ENCODE measurements at regions not wholly inside any gene's neighbourhood (a gene's known extent, or its start where the extent isn't known, plus 50 kb on each side); places are given as distances from the start of the nearest gene placed in this dataset.
"Not testable (repeated sequence)": the region's sequence is repeated elsewhere in the genome, so short reads cannot be mapped to it uniquely, and the experiment has no call there.

DNA sequence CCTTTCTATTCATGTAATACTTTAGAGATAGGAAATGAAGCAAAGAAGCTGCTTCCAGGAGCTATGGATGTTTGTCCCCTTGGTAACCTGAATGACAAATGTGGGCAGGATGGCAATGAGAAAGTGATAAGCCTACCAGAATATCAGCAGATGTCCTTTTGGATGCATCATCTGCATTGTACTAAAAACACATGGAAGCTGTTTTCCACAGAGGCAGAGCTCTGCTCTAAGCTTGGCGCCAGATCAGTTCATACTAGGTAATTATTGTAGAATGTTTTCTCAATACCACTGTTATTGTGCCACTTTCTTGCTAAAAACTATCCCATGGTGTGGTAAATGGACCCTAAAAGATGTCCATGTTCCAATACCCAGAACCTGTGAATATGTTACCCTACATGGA is 100.2 kb downstream of the DTWD1 start:
- H3K4me3 ChIP-seq, result no peak overlapping the region
- H3K4me1 ChIP-seq, result peaks cover 0 to 41% (median 14%) of the 10 kb centered on the region in 4 donors
- peaks cover 0 to 6% (median 0%) of the 10 kb centered on the region in 4 donors for H3K9me3 ChIP-seq
- DNase-seq (ENCODE audit: low spot score in 2 of 2), result no peak
- TF ChIP-seq POLR2A (IDR thresholded peaks at IDR 0.05) (no peak), EP300 (IDR thresholded peaks at IDR 0.05) (no peak)
- H3K27ac ChIP-seq, result peak overlapping the region in 1 of 4 donors; percentile 71
- WGBS, 2 donors, result 90 to 91% methylated on average over 1 of the region's 1 CpG
- no peaks in the 10 kb centered on the region for H3K36me3 ChIP-seq
- H3K27me3 ChIP-seq, result no peaks in the 10 kb centered on the region

DNA sequence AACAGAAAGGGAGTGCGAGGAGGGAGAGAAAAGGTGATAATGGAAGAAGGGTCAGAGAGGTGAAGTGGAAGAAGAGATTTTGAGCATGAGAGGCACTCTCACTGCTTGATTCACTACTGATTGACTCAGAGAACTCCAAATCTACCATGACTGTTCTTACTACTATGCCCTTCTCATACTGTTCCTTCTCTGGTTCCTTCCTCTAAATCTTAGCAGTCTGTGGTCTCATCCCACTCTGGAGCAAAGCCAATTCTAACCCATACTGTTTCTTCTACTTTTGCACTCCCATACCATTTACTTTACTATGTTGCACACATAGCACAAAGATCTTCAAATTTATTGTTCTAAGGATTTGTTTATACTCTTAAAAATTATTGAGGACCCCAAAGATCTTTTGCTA is 100.8 kb downstream of the DTWD1 start:
- 95 to 100% methylated on average over 1 of the region's 1 CpG for WGBS, 2 donors
- Histone ChIP-seq H3K9me3 (peaks cover 0 to 12% (median 0%) of the 10 kb centered on the region in 4 donors), H3K27ac (no peak overlapping the region), H3K4me3 (no peak overlapping the region), H3K27me3 (no peaks in the 10 kb centered on the region), H3K4me1 (peaks cover 0 to 41% (median 13%) of the 10 kb centered on the region in 4 donors), H3K36me3 (no peaks in the 10 kb centered on the region)
- TF ChIP-seq, protein P1, sequence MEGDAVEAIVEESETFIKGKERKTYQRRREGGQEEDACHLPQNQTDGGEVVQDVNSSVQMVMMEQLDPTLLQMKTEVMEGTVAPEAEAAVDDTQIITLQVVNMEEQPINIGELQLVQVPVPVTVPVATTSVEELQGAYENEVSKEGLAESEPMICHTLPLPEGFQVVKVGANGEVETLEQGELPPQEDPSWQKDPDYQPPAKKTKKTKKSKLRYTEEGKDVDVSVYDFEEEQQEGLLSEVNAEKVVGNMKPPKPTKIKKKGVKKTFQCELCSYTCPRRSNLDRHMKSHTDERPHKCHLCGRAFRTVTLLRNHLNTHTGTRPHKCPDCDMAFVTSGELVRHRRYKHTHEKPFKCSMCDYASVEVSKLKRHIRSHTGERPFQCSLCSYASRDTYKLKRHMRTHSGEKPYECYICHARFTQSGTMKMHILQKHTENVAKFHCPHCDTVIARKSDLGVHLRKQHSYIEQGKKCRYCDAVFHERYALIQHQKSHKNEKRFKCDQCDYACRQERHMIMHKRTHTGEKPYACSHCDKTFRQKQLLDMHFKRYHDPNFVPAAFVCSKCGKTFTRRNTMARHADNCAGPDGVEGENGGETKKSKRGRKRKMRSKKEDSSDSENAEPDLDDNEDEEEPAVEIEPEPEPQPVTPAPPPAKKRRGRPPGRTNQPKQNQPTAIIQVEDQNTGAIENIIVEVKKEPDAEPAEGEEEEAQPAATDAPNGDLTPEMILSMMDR (IDR thresholded peaks at IDR 0.05), result no peak
- no peak for TF ChIP-seq EP300 (IDR thresholded peaks at IDR 0.05)
- TF ChIP-seq POLR2A (IDR thresholded peaks at IDR 0.05), result no peak
- DNase-seq (ENCODE audit: low spot score in 2 of 2), result no peak

- Histone ChIP-seq H3K4me1 (peaks cover 0 to 21% (median 5%) of the 10 kb centered on the region in 4 donors), H3K36me3 (no peaks in the 10 kb centered on the region), H3K9me3 (peaks cover 0 to 13% (median 0%) of the 10 kb centered on the region in 4 donors), H3K27ac (no peak overlapping the region), H3K4me3 (no peak overlapping the region), H3K27me3 (no peaks in the 10 kb centered on the region)
- TF ChIP-seq EP300 (IDR thresholded peaks at IDR 0.05), result no peak
- TF ChIP-seq, protein P1 (IDR thresholded peaks at IDR 0.05), result no peak
- no peak for TF ChIP-seq POLR2A (IDR thresholded peaks at IDR 0.05)
- 85 to 90% methylated on average over 2 of the region's 2 CpGs for WGBS, 2 donors
- no peak for DNase-seq (ENCODE audit: low spot score in 2 of 2)
Observed at GRCh38 chr15:49723981-49724380, 103.1 kb downstream of the DTWD1 start.

- H3K9me3 ChIP-seq, result peaks cover 0 to 7% (median 2%) of the 10 kb centered on the region in 4 donors
- no peak overlapping the region for H3K27ac ChIP-seq
- TF ChIP-seq, protein P1 (IDR thresholded peaks at IDR 0.05), result no peak
- TF ChIP-seq POLR2A (IDR thresholded peaks at IDR 0.05) (no peak), EP300 (IDR thresholded peaks at IDR 0.05) (no peak)
- no peaks in the 10 kb centered on the region for H3K36me3 ChIP-seq
- no peak overlapping the region for H3K4me3 ChIP-seq
- no peaks in the 10 kb centered on the region for H3K27me3 ChIP-seq
- no peak for DNase-seq (ENCODE audit: low spot score in 2 of 2)
- no peaks in the 10 kb centered on the region for H3K4me1 ChIP-seq
- WGBS, 2 donors, result 76 to 86% methylated on average over 4 to 5 of the region's 5 CpGs
Observed at GRCh38 chr15:49731187-49732099, 110.6 kb downstream of the DTWD1 start.

DNA sequence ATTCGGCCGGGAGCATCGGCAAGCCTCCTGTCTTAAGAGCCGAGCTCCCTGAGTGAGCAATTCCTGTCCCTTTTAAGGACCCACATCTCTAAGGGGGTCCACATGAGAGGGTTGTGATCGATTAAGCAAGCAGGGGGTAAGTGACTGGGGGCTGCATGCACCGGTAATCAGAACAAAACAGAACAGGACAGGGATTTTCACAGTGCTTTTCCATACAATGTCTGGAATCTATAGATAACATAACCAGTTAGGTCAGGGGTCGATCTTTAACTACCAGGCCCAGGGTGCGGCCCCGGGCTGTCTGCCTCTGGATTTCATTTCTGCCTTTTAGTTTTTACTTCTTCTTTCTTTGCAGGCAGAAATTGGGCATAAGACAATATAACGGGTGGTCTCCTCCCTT is 111.3 kb downstream of the DTWD1 start:
- DNase-seq (ENCODE audit: low spot score in 2 of 2); H3K4me3 ChIP-seq; H3K36me3 ChIP-seq; H3K27me3 ChIP-seq; H3K27ac ChIP-seq; H3K4me1 ChIP-seq; H3K9me3 ChIP-seq: not testable (repeated sequence)
- 68 to 76% methylated on average over 10 of the region's 10 CpGs for WGBS, 2 donors

- H3K9me3 ChIP-seq, H3K36me3 ChIP-seq: not testable (repeated sequence)
Observed at GRCh38 chr15:49734089-49734488, 113.2 kb downstream of the DTWD1 start.

More at GRCh38 chr15:49734089-49734488, 113.2 kb downstream of the DTWD1 start:
- H3K27ac ChIP-seq; H3K27me3 ChIP-seq; H3K4me1 ChIP-seq; DNase-seq (ENCODE audit: low spot score in 2 of 2); H3K4me3 ChIP-seq: not testable (repeated sequence)
- WGBS, 2 donors, result 96 to 100% methylated on average over 1 of the region's 1 CpG
